ENCODE measurements at regions not wholly inside any gene's neighbourhood (a gene's known extent, or its start where the extent isn't known, plus 50 kb on each side); places are given as distances from the start of the nearest gene placed in this dataset.

DNA sequence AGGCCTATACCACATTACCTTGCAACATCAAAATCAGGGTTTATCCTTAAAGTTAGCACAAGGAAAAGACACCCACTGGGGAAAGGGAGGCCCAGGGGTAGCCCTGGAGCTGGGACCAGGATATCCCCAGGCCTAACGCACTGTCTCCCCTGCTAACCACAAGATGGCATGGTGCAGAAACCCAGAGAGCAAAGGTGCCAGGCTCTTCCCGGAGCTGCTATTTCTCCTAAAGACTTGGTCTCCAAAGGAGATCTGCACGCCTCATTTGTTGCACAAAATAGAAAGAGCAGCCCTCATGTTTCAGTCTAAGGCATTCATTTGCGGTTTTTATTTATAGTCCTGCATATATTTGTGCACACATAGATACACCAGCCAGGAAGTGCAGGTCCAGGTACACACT, 408.6 kb downstream of the SOX9 start:
- TF ChIP-seq, protein P1, sequence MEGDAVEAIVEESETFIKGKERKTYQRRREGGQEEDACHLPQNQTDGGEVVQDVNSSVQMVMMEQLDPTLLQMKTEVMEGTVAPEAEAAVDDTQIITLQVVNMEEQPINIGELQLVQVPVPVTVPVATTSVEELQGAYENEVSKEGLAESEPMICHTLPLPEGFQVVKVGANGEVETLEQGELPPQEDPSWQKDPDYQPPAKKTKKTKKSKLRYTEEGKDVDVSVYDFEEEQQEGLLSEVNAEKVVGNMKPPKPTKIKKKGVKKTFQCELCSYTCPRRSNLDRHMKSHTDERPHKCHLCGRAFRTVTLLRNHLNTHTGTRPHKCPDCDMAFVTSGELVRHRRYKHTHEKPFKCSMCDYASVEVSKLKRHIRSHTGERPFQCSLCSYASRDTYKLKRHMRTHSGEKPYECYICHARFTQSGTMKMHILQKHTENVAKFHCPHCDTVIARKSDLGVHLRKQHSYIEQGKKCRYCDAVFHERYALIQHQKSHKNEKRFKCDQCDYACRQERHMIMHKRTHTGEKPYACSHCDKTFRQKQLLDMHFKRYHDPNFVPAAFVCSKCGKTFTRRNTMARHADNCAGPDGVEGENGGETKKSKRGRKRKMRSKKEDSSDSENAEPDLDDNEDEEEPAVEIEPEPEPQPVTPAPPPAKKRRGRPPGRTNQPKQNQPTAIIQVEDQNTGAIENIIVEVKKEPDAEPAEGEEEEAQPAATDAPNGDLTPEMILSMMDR (conservative IDR thresholded peaks at IDR 0.05; ENCODE audit: low read length) = no peak
- TF ChIP-seq EZH2phosphoT487 (IDR thresholded peaks at IDR 0.05; ENCODE audit: borderline replicate concordance) = no peak

Measured in Loucy (cell line).